GM13977 (cell line): ENCODE measurements at regions not wholly inside any gene's neighbourhood (a gene's known extent, or its start where the extent isn't known, plus 50 kb on each side); places are given as distances from the start of the nearest gene placed in this dataset.

Experiments
- DNase-seq: peaks from one replicate; pipeline ENCODE4 v3.0.0; 2012; ENCODE audit warnings: low spot score
- in situ Hi-C: fragments of 300-500 bp; cut with MboI; formaldehyde crosslinking; loops from one replicate; pipeline ENCODE4 v1.12.0; 2022; ENCODE audit warnings: low sequenced_read_pairs, low pct_unique_long_range_greater_than_20kb, mixed read lengths, inconsistent platforms; ENCODE audit not compliant: unreplicated experiment
- TF ChIP-seq, protein P1 (sequence below): IDR thresholded peaks from 2 replicates; pipeline ENCODE4 v1.5.1; 2012; ENCODE audit warnings: mild to moderate bottlenecking, control low read depth; ENCODE audit not compliant: insufficient read depth; ENCODE audit errors: extremely low read depth, missing control alignments

DNA sequence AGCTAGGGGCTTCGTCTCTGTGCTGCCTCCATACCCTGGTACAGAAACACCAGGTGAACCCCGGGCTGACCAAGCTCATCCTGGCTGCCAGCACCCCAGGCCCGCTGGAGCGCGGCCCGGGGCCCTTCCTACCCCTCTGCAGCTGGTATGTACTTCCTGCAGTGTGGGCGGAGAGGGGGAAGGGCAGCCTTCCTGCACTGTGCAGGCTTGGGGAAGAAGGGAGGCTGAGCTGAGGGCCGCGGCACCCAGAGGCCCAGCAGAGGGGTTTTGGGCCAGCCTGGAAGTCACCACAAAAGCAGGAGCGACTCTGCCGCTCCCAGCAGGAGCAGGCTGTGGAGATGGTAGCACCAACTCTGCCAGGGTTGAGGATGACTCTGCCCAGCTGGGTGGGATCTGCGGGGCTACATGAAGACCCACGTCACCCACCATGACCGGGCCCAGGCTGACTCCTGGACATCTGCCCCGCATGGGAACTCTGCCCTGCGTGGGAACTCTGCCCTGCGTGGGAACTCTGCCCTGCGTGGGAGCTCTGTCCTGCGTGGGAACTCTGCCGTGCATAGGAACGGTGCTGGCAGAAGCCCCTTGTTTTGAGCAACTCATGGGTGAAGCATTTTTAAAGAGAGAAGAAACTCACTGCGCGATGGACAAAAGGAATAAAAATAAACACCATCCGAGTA lies 273.3 kb downstream of the NDUFA10 start:
- in situ Hi-C loops, result no loop called here

DNA sequence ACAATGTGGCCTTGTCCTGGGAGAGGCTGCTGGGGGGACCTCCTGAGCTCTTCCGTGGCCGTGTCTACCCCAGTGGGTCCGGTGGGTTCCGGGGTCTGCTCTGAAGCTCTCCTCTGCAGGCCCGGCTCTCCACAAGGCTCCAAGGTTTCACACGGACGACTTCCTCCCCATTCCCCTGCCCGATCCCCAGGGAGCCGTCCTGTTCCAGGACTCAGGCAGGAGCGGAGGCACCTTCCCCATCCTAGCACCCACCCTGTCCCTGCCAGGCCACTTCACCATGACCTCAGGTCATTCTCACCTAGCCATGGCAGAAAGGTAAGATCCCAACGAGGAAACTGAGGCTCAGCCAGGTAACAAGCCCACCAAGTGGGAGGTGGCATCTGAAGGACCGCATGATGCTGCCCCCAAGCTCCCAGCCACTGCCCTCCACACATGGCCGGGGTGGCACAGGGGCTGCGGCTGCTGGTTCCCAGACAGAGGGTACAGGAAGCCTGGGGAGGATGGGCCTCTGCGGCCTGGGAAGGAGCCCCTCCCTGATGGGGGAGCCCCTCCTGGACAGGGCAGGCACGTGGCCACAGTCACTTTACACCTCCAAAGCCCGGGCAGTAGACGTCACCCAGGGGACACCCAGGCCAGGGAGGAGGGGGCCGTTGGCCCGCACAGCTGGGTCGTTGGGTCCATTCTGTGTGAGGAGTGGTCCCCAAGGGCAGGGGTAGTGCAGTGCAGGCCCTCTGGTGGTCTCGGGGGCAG lies 274.0 kb downstream of the NDUFA10 start:
- in situ Hi-C loops, result no loop called here
- TF ChIP-seq, protein P1, sequence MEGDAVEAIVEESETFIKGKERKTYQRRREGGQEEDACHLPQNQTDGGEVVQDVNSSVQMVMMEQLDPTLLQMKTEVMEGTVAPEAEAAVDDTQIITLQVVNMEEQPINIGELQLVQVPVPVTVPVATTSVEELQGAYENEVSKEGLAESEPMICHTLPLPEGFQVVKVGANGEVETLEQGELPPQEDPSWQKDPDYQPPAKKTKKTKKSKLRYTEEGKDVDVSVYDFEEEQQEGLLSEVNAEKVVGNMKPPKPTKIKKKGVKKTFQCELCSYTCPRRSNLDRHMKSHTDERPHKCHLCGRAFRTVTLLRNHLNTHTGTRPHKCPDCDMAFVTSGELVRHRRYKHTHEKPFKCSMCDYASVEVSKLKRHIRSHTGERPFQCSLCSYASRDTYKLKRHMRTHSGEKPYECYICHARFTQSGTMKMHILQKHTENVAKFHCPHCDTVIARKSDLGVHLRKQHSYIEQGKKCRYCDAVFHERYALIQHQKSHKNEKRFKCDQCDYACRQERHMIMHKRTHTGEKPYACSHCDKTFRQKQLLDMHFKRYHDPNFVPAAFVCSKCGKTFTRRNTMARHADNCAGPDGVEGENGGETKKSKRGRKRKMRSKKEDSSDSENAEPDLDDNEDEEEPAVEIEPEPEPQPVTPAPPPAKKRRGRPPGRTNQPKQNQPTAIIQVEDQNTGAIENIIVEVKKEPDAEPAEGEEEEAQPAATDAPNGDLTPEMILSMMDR, result no peak
- no peak for DNase-seq

More for the DNA sequence above, 273.3 kb downstream of the NDUFA10 start:
- DNase-seq, result no peak
- TF ChIP-seq, protein P1, result no peak

DNA sequence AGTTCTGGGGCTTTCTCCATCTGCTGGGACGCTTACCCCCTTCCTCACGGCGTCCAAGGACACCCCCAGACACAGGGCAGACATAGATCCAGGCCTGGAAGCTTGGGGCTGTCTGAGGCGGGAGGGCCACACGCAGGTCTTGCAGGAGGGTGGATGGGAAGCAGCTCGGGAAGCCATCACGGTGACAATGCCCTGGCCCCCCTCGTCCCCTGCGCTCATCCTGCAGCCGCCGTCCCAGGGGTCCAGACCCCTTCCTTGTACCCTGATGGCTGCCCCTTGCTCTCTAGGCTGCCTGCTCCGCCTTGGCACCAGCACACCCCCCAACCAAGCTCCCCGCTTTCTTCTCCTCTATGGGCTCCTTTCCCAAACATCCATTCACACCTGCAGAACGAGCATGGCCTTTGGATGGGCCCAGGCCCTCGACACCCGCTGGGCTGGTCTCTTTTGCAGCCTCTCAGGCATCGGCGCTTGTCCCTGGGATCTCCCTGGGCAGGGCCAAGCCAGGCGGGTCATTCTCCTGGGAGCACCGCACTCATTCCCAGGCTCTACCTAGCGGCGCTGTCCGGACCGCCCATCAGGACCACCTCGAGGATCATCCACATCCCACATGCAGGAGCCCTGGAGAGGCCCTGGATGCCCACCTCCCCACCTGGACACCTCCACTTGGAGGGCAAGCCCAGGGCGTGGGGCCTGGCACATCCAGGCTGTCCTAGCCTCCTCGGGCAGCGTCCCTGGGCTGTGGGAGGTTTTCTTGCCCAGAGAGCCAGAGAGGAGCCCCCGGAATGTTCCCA lies 274.9 kb downstream of the NDUFA10 start:
- DNase-seq, result no peak
- in situ Hi-C loops, result no loop called here
- TF ChIP-seq, protein P1, result no peak

DNA sequence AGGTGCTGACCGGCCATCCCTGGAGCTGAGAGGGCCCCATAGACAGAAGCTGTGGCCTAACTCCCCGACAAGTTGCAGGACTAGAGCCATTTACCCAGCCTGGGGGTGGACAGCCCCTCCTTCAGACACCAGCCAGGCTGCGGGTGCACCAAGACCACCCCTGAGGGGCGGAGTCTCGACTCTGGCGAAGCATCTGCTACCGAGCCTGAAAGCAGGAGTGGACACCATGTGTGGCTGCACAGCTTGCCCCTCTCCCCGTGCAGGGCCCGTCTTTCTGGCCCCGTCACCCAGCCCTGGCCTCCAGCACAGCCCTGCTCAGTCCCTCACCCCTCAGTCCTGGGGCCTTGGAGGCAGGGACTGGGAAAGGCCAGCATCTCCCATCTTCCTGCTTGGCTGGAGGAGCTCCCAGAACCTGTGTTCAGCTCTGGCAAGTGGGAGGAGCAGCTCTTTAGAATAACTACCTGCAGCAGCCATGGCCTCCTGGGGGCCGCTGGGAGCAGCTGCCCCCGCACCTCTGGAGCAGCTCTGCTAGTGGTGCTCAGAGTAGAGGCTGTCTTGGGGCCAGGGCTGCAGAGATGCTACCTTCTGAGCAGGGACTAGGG lies 275.8 kb downstream of the NDUFA10 start:
- in situ Hi-C loops, result no loop called here
- DNase-seq, result no peak
- TF ChIP-seq, protein P1, result no peak

DNA sequence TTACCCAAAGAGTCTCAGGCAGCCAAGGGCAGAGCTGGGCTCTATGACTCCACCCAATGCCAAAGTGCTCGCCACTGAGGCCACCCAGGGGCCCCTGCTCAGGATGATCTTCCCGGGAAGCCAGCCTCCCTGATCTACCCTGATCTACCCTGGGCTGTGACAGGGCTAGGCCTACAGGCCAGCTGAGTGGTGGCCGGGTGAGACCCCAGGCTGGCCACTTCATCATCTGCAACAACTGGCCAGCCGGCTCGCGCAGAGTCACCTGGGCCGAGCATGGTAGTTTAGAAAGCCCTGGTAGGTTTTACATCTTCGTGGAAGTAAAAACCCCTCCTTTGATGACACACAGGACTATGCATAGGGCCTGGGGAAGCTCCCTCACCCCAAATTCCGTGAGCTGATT lies 276.3 kb downstream of the NDUFA10 start:
- in situ Hi-C loops, result no loop called here
- no peak for DNase-seq
- TF ChIP-seq, protein P1, result no peak

DNA sequence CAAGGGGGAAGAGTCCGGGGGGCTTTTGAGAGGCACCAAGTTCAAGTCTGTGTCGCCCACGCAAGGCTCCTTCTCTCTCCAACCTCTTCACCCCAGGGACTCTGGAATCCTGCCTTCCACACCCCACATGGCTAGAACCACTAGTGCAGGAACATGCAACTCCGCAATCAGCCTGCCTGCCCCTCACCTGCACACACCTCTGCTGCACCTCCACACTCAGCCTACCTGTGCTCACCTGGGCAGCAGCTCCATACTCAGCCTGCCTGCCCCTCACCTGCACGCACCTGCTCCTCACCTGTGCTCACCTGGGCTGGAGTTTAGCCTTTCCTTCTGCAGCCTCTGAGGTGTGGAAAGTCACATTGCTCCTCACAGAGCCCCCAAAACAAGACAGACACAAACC lies 277.4 kb downstream of the NDUFA10 start:
- TF ChIP-seq, protein P1, result no peak
- in situ Hi-C loops, result no loop called here
- DNase-seq, result no peak
